ENCODE measurements at regions not wholly inside any gene's neighbourhood (a gene's known extent, or its start where the extent isn't known, plus 50 kb on each side); places are given as distances from the start of the nearest gene placed in this dataset.

DNA sequence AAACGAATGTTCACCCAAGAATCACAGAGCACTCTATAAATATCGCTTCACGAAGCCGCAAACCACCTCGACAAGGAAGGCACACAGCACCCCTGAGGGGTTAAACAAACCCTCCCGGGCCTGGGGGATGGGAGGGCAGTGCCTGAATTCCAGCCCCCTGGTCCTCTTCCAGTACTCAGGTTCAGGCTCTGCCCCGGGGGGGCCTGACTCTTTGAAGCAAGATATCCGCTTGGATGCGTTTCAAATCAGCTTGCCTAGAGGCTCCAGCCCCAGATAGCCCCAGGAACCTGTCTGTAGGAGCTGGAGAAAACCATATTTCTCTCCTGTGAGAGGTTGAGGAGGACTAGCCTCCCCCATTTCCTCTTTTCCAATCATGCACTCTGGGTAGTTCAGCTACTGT lies 194.7 kb downstream of the WNT5A start:
- TF ChIP-seq TAF1 (IDR thresholded peaks at IDR 0.05; ENCODE audit: borderline replicate concordance, low read depth, low read length), result no peak
- TF ChIP-seq POLR2A (IDR thresholded peaks at IDR 0.05; ENCODE audit: low read depth, low read length), result no peak
